ENCODE measurements at regions not wholly inside any gene's neighbourhood (a gene's known extent, or its start where the extent isn't known, plus 50 kb on each side); places are given as distances from the start of the nearest gene placed in this dataset.

- no peak for TF ChIP-seq CTCF (IDR thresholded peaks at IDR 0.05)
- TF ChIP-seq ZFX (IDR thresholded peaks at IDR 0.05; ENCODE audit: borderline replicate concordance): no peak
Observed at GRCh38 chr2:192275632-192276031, 80.9 kb upstream of the TMEFF2 start.

Measured in 22Rv1 (cell line).